GM12872 (cell line): ENCODE measurements at regions not wholly inside any gene's neighbourhood (a gene's known extent, or its start where the extent isn't known, plus 50 kb on each side); places are given as distances from the start of the nearest gene placed in this dataset.

Experiments
- CTCF ChIP-seq: IDR thresholded peaks from 3 replicates; pipeline ENCODE4 v1.5.1; 2011; ENCODE audit warnings: low read depth, mild to moderate bottlenecking, low read length, moderate library complexity; ENCODE audit not compliant: insufficient read depth

GRCh38 chr6:27076116-27076515, 171.4 kb upstream of the PRSS16 start:
- TF ChIP-seq CTCF = no peak

GRCh38 chr6:27078734-27079357, 168.7 kb upstream of the PRSS16 start:
- peak; percentile 68 for TF ChIP-seq CTCF

GRCh38 chr6:27081188-27081587, 166.3 kb upstream of the PRSS16 start:
- TF ChIP-seq CTCF = no peak

GRCh38 chr6:27081931-27082330, 165.6 kb upstream of the PRSS16 start:
- TF ChIP-seq CTCF = no peak

GRCh38 chr6:27088068-27088467, 159.4 kb upstream of the PRSS16 start:
- TF ChIP-seq CTCF = no peak

- no peak for TF ChIP-seq CTCF
Measured at GRCh38 chr6:27091661-27092315, 155.7 kb upstream of the PRSS16 start.

- no peak for TF ChIP-seq CTCF
Measured at GRCh38 chr6:27092316-27092692, 155.2 kb upstream of the PRSS16 start.
